IMR-90 (cell line): ENCODE measurements at regions not wholly inside any gene's neighbourhood (a gene's known extent, or its start where the extent isn't known, plus 50 kb on each side); places are given as distances from the start of the nearest gene placed in this dataset.

ENCODE experiments used
- ATAC-seq: fragments of 200-7000 bp; cut with Tn5 transposase; 2 replicates; pipeline ENCODE4 v1.9.1; 2020; ENCODE audit warnings: low read depth, mild to moderate bottlenecking, moderate library complexity
- BruUV-seq: library from RNA; stranded (reverse); fragments of 400-500 nt; replicated peaks from 2 replicates; lab custom pipeline; 2021; lab: Mats Ljungman, UMichigan
- CTCF ChIA-PET: fragments of 300-600 bp; formaldehyde crosslinking; extraction: SDS; loops from one replicate; lab custom pipeline; 2021; ENCODE audit warnings: antibody characterized with exemption; lab: Yijun Ruan, JAX
- POLR2A ChIA-PET: fragments of 300-600 bp; sonication (Branson Sonifier 250); formaldehyde crosslinking; loops from one replicate; lab custom pipeline; 2022; ENCODE audit warnings: antibody characterized with exemption; ENCODE audit not compliant: unreplicated experiment; lab: Charles Lee
- DNase-seq: peaks from one replicate; pipeline ENCODE4 v3.0.0; 2013
- H2AFZ ChIP-seq: replicated peaks from 2 replicates; pipeline ENCODE3; 2013; ENCODE audit warnings: low read length, mild to moderate bottlenecking; ENCODE audit not compliant: poor library complexity
- H2AK5ac ChIP-seq: 2 replicates; pipeline ENCODE4 v1.6.1; 2013; ENCODE audit warnings: low read depth, low read length, inconsistent platforms
- H2AK9ac ChIP-seq: replicated peaks from 2 replicates; pipeline ENCODE3; 2013; ENCODE audit warnings: mild to moderate bottlenecking, low read depth, low read length, moderate library complexity; ENCODE audit not compliant: poor library complexity
- H2BK120ac ChIP-seq: 2 replicates; pipeline ENCODE4 v1.6.1; 2013; ENCODE audit warnings: low read depth, low read length, inconsistent platforms
- H2BK15ac ChIP-seq: 3 replicates; pipeline ENCODE4 v1.6.1; 2013; ENCODE audit warnings: low read depth, low read length, inconsistent platforms
- H2BK20ac ChIP-seq: 2 replicates; pipeline ENCODE4 v1.6.1; 2013; ENCODE audit warnings: low read depth, mild to moderate bottlenecking, inconsistent platforms, low read length, moderate library complexity
- H2BK5ac ChIP-seq: 2 replicates; pipeline ENCODE4 v1.6.1; 2013; ENCODE audit warnings: mild to moderate bottlenecking, low read depth, low read length, inconsistent platforms; ENCODE audit not compliant: poor library complexity, severe bottlenecking
- H3K14ac ChIP-seq: replicated peaks from 2 replicates; pipeline ENCODE4 v1.6.1; 2013; ENCODE audit warnings: low read depth, low read length, inconsistent platforms
- H3K18ac ChIP-seq: 2 replicates; pipeline ENCODE4 v1.6.1; 2013; ENCODE audit warnings: low read depth, low read length, control low read depth
- H3K23ac ChIP-seq: 2 replicates; pipeline ENCODE4 v1.6.1; 2013; ENCODE audit warnings: low read depth, low read length, inconsistent platforms
- H3K27ac ChIP-seq: 2 replicates; pipeline ENCODE4 v1.5.1; 2013; ENCODE audit warnings: mild to moderate bottlenecking, control low read depth, low read length; ENCODE audit not compliant: insufficient read depth
- H3K27me3 ChIP-seq: 2 replicates; pipeline ENCODE4 v1.6.1; 2013; ENCODE audit warnings: low read length; ENCODE audit not compliant: control insufficient read depth, insufficient read depth
- H3K36me3 ChIP-seq: 2 replicates; pipeline ENCODE4 v1.6.1; 2013; ENCODE audit warnings: low read length, mixed read lengths; ENCODE audit not compliant: control insufficient read depth, insufficient read depth
- H3K4ac ChIP-seq: 2 replicates; pipeline ENCODE4 v1.6.1; 2013; ENCODE audit warnings: low read depth, low read length, inconsistent platforms
- H3K4me1 ChIP-seq: 2 replicates; pipeline ENCODE4 v1.6.1; 2013; ENCODE audit warnings: low read length, mixed read lengths; ENCODE audit not compliant: control insufficient read depth, insufficient read depth
- H3K4me2 ChIP-seq: 2 replicates; pipeline ENCODE4 v1.6.1; 2013; ENCODE audit warnings: low read depth, mild to moderate bottlenecking, control low read depth, low read length, moderate library complexity
- H3K4me3 ChIP-seq: 2 replicates; pipeline ENCODE4 v1.5.1; 2013; ENCODE audit warnings: low read depth, mild to moderate bottlenecking, control low read depth, low read length, moderate library complexity; ENCODE audit not compliant: insufficient read depth
- H3K56ac ChIP-seq: 2 replicates; pipeline ENCODE4 v1.6.1; 2013; ENCODE audit warnings: low read length, inconsistent platforms; ENCODE audit not compliant: insufficient read depth; ENCODE audit errors: extremely low read depth
- H3K79me1 ChIP-seq, 2 experiments: 2 replicates each; pipeline ENCODE4 v1.6.1; 2013; ENCODE audit warnings: low read length in 2 of 2, inconsistent platforms in 1 of 2, low read depth in 1 of 2
- H3K9ac ChIP-seq: 2 replicates; pipeline ENCODE4 v1.6.1; 2013; ENCODE audit warnings: low read depth, low read length, control low read depth
- H3K9me1 ChIP-seq: 2 replicates; pipeline ENCODE4 v1.6.1; 2013; ENCODE audit warnings: low read length, inconsistent platforms; ENCODE audit not compliant: insufficient read depth
- H3K9me3 ChIP-seq: 2 replicates; pipeline ENCODE4 v1.6.1; 2013; ENCODE audit warnings: low read length; ENCODE audit not compliant: control insufficient read depth, insufficient read depth
- H4K20me1 ChIP-seq: 2 replicates; pipeline ENCODE4 v1.6.1; 2013; ENCODE audit warnings: low read length, inconsistent platforms; ENCODE audit not compliant: insufficient read depth
- H4K5ac ChIP-seq: 2 replicates; pipeline ENCODE4 v1.6.1; 2013; ENCODE audit warnings: mild to moderate bottlenecking, low read depth, low read length, control low read depth
- H4K8ac ChIP-seq, 2 experiments: 2 replicates each; pipeline ENCODE4 v1.6.1; 2013; ENCODE audit warnings: low read depth in 2 of 2, low read length in 2 of 2, control low read depth in 1 of 2, inconsistent platforms in 1 of 2
- H4K91ac ChIP-seq: 2 replicates; pipeline ENCODE4 v1.6.1; 2013; ENCODE audit warnings: low read depth, low read length, inconsistent platforms; ENCODE audit not compliant: insufficient read depth
- MAZ ChIP-seq: IDR thresholded peaks from 2 replicates; pipeline ENCODE4 v1.6.1; 2012; ENCODE audit warnings: low read depth, mild to moderate bottlenecking, low read length, improper control_type of control experiment, moderate library complexity, borderline replicate concordance
- WGBS, 2 experiments: methylation state at CpG; one replicate each; pipeline versions ENCODE4 v1.1.5 to v1.1.7; 2013; ENCODE audit warnings: missing lambda C conversion rate in 2 of 2; ENCODE audit not compliant: insufficient read length in 1 of 2; ENCODE audit errors: extremely low coverage in 2 of 2; 5-methylcytosine and 5-hydroxymethylcytosine counted together
- dilution Hi-C: fragments of 300-500 bp; cut with HindIII; formaldehyde crosslinking; loops from one replicate; pipeline ENCODE4 v1.14.3; 2018; ENCODE audit warnings: low sequenced_read_pairs; ENCODE audit not compliant: unreplicated experiment
- in situ Hi-C: fragments of 300-500 bp; cut with MboI; formaldehyde crosslinking; loops from 3 replicates; pipeline ENCODE4 v1.14.3; 2019; ENCODE audit warnings: low sequenced_read_pairs, inconsistent platforms, mixed read lengths
- intact Hi-C: fragments of 100-400 bp; cut with micrococcal nuclease; formaldehyde crosslinking; loops from 2 replicates; pipeline ENCODE4 v1.10.0; 2022

GRCh38 chr2:239883326-239884050 lies 141.7 kb downstream of the NDUFA10 start:
- POLR2A ChIA-PET: no interaction called here
- H3K27me3 ChIP-seq: no peaks in the 10 kb centered on the region

More at GRCh38 chr2:239883326-239884050, 141.7 kb downstream of the NDUFA10 start:
- Histone ChIP-seq H3K18ac (no peak overlapping the region), H2AK5ac (no peak overlapping the region), H3K14ac (no peak overlapping the region), H2AFZ (no peak overlapping the region), H2BK20ac (no peak overlapping the region), H3K9me1 (no peaks in the 10 kb centered on the region), H2BK15ac (no peak overlapping the region), H3K27ac (no peak overlapping the region), H2AK9ac (no peak overlapping the region), H4K20me1 (no peaks in the 10 kb centered on the region), H4K5ac (no peak overlapping the region), H3K79me1 (no peaks in the 10 kb centered on the region), H3K4me3 (no peak overlapping the region), H2BK5ac (no peak overlapping the region), H3K9me3 (peaks cover 14% of the 10 kb centered on the region), H4K8ac (no peak overlapping the region), H3K56ac (no peak overlapping the region), H3K4ac (no peak overlapping the region), H3K23ac (no peak overlapping the region), H3K36me3 (no peaks in the 10 kb centered on the region), H2BK120ac (no peak overlapping the region), H4K91ac (no peak overlapping the region), H3K4me1 (no peaks in the 10 kb centered on the region), H3K9ac (no peak overlapping the region), H3K4me2 (no peak overlapping the region)
- WGBS, 2 experiments: 72% methylated on average over 9 of the region's 12 CpGs; no CpG with 5 or more reads in 1 of the 2 experiments
- no peak for TF ChIP-seq MAZ
- DNase-seq (no peak), ATAC-seq (no peak)
- no TSS peak for BruUV-seq
- CTCF ChIA-PET: no interaction called here
- in situ Hi-C loops: no loop called here
- dilution Hi-C loops: no loop called here
- intact Hi-C loops: loop anchor here (10.0 kb wide), 1 partner anchor 849 kb away; no protein-coding TSS in a partner anchor
